ENCODE measurements at regions not wholly inside any gene's neighbourhood (a gene's known extent, or its start where the extent isn't known, plus 50 kb on each side); places are given as distances from the start of the nearest gene placed in this dataset.
"Not testable (repeated sequence)": the region's sequence is repeated elsewhere in the genome, so short reads cannot be mapped to it uniquely, and the experiment has no call there.

DNA sequence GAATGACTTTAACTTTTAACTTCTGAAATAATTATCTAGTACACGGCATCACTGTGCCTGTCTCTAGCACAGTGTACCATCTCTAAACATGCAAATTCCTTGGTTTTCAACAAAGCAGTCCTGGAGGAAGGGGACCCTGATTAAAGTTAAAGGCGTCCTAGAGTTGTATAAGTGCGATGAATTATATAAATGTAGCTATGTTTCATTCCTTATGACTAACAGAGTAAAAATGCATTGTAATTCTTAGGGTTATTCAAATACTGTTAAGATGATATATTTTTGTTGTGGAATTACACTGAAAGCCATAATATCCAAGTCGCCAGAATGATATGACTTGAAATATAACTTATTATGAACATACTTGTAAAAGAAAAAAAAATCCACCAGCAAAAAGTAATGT, 544.9 kb upstream of the LINC00305 start:
- no peak for DNase-seq
- Histone ChIP-seq H3K4me1 (no peaks in the 10 kb centered on the region), H3K36me3 (no peaks in the 10 kb centered on the region), H3K4me3 (no peak overlapping the region), H3K27me3 (no peaks in the 10 kb centered on the region), H3K27ac (no peak overlapping the region), H3K9me3 (no peaks in the 10 kb centered on the region)
- TF ChIP-seq, protein P1, sequence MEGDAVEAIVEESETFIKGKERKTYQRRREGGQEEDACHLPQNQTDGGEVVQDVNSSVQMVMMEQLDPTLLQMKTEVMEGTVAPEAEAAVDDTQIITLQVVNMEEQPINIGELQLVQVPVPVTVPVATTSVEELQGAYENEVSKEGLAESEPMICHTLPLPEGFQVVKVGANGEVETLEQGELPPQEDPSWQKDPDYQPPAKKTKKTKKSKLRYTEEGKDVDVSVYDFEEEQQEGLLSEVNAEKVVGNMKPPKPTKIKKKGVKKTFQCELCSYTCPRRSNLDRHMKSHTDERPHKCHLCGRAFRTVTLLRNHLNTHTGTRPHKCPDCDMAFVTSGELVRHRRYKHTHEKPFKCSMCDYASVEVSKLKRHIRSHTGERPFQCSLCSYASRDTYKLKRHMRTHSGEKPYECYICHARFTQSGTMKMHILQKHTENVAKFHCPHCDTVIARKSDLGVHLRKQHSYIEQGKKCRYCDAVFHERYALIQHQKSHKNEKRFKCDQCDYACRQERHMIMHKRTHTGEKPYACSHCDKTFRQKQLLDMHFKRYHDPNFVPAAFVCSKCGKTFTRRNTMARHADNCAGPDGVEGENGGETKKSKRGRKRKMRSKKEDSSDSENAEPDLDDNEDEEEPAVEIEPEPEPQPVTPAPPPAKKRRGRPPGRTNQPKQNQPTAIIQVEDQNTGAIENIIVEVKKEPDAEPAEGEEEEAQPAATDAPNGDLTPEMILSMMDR (IDR thresholded peaks at IDR 0.05), result no peak
- no peak for TF ChIP-seq POLR2A (IDR thresholded peaks at IDR 0.05)
- intact Hi-C loops (cut with DNase I; ENCODE audit: low total_unique reads), result no loop called here

DNA sequence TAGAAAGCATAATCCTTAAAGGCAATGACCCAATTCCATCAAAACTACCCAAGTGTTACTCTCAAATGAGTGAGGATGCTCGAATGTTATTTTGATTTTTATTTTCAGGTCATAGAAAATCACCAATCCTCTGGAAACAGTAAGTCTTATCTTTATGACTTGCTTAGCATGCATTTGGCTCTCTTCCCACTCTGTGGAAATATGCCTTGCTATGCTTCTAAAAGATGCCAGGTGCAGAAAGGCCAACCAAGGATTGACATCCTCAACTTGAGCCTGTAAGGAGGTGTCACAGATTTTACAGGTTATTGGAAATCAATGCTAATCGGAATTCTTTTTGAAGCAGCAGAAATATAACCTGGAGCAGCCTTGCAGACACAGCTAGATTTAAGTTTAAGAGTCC, 543.9 kb upstream of the LINC00305 start:
- Histone ChIP-seq H3K27ac (no peak overlapping the region), H3K36me3 (no peaks in the 10 kb centered on the region), H3K27me3 (no peaks in the 10 kb centered on the region), H3K9me3 (no peaks in the 10 kb centered on the region), H3K4me1 (no peaks in the 10 kb centered on the region), H3K4me3 (no peak overlapping the region)
- TF ChIP-seq, protein P1 (IDR thresholded peaks at IDR 0.05), result no peak
- no peak for TF ChIP-seq POLR2A (IDR thresholded peaks at IDR 0.05)
- no peak for DNase-seq
- intact Hi-C loops (cut with DNase I; ENCODE audit: low total_unique reads), result no loop called here

DNA sequence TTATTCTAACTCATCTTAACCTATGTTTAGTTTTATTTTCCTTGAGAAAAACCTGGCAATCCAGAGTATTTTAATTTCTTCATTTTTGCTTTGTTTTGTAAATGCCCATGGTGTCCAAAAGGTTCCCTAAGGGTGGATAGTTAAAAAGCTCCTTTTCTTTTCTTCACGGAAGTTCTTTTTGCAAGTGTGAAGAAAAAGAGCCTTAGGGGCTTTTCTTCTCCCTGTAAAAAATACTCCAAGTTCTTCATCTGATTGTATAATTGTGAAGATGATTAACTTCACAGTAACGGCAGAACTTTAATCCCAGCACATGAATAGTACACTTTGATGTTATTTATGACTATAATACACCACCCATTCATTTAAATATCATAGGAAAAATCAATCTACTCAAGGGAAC, 530.2 kb upstream of the LINC00305 start:
- Histone ChIP-seq H3K36me3 (no peaks in the 10 kb centered on the region), H3K9me3 (no peaks in the 10 kb centered on the region), H3K27me3 (no peaks in the 10 kb centered on the region), H3K4me1 (no peaks in the 10 kb centered on the region), H3K4me3 (no peak overlapping the region), H3K27ac (no peak overlapping the region)
- intact Hi-C loops (cut with DNase I; ENCODE audit: low total_unique reads), result no loop called here
- TF ChIP-seq, protein P1 (IDR thresholded peaks at IDR 0.05), result no peak
- no peak for TF ChIP-seq POLR2A (IDR thresholded peaks at IDR 0.05)
- DNase-seq, result no peak

DNA sequence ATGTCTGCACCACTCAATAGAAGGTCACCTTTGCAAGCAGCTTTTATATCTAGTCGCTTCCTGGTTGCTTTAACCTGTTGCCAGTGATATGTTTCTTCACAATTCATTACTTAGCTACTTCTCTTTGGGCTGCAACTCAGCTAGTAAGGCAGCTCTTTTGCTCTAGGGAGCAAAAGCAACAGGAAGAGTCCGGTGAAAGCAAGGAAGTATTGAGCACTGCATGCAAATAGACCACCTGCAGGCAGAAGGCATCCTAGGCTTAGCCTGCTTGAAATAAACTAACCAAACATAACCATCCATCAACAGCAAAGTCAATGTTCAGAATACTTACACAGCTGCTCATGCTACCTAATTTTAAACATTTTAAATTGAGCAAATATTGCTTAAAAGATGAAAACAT, 529.2 kb upstream of the LINC00305 start:
- TF ChIP-seq, protein P1 (IDR thresholded peaks at IDR 0.05), result no peak
- TF ChIP-seq POLR2A (IDR thresholded peaks at IDR 0.05), result no peak
- Histone ChIP-seq H3K4me1 (no peaks in the 10 kb centered on the region), H3K27me3 (no peaks in the 10 kb centered on the region), H3K4me3 (no peak overlapping the region), H3K9me3 (no peaks in the 10 kb centered on the region), H3K36me3 (no peaks in the 10 kb centered on the region), H3K27ac (no peak overlapping the region)
- DNase-seq, result no peak
- intact Hi-C loops (cut with DNase I; ENCODE audit: low total_unique reads), result no loop called here

DNA sequence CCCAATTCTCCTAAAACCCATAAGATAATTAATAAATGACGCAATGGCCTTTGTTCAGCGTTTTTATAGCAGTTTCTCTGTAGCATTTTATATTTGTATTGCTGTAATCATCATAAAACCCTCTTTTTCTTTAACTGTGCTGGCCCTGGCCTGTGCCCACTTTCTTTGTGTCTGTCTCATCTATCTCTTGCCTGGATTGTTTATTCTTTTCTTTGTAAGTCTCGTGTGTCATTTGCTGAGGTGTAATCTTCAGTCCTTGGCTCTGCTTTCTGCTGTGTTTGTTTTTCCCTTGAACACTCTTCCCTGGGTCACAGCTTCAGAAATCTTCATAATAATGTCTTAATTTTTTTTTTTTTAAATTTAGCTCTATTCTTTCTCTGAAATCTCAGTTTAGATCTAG, 525.8 kb upstream of the LINC00305 start:
- no peak overlapping the region for H3K27ac ChIP-seq
- TF ChIP-seq POLR2A (IDR thresholded peaks at IDR 0.05), result no peak
- TF ChIP-seq, protein P1 (IDR thresholded peaks at IDR 0.05), result no peak
- H3K9me3 ChIP-seq, result no peaks in the 10 kb centered on the region
- no peak for DNase-seq
- H3K4me1 ChIP-seq, result no peaks in the 10 kb centered on the region
- no peaks in the 10 kb centered on the region for H3K27me3 ChIP-seq
- intact Hi-C loops (cut with DNase I; ENCODE audit: low total_unique reads), result no loop called here
- no peak overlapping the region for H3K4me3 ChIP-seq
- no peaks in the 10 kb centered on the region for H3K36me3 ChIP-seq

DNA sequence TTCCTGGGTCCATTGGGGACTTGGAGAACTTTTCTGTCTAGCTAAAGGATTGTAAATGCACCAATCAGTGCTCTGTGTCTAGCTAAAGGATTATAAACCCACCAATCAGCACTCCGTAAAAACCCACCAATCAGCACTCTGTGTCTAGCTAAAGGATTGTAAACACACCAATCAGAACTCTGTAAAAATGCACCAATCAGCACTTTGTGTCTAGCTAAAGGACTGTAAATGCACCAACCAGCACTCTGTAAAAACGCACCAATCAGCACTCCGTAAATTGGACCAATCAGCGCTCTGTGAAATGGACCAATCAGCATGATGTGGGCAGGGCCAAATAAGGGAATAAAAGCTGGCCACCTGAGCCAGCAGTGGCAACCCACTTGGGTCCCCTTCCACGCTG, 522.4 kb upstream of the LINC00305 start:
- H3K9me3 ChIP-seq; H3K27me3 ChIP-seq; H3K4me3 ChIP-seq; intact Hi-C loops (cut with DNase I; ENCODE audit: low total_unique reads); H3K36me3 ChIP-seq; H3K27ac ChIP-seq; DNase-seq; H3K4me1 ChIP-seq: not testable (repeated sequence)
